SK-N-SH treated with all-trans-retinoic acid at 6 μM for 48 hours (cell line): ENCODE measurements at regions not wholly inside any gene's neighbourhood (a gene's known extent, or its start where the extent isn't known, plus 50 kb on each side); places are given as distances from the start of the nearest gene placed in this dataset.

Experiments
- ESRRG ChIP-seq: fragments of 250-450 bp; sonication (Bioruptor Pico); IDR thresholded peaks from 2 replicates; pipeline ENCODE4 v1.6.1; 2021; ENCODE audit warnings: mild to moderate bottlenecking
- RARB ChIP-seq: fragments of 250-450 bp; sonication (Bioruptor Pico); IDR thresholded peaks from 2 replicates; pipeline ENCODE4 v1.8.0; 2021; ENCODE audit warnings: mild to moderate bottlenecking, moderate library complexity
- SNAI2 ChIP-seq: fragments of 250-450 bp; sonication (Bioruptor Pico); IDR thresholded peaks from 2 replicates; pipeline ENCODE4 v1.5.0; 2020; ENCODE audit warnings: mild to moderate bottlenecking, moderate library complexity
- ZFP3 ChIP-seq: fragments of 250-450 bp; sonication (Bioruptor Pico); IDR thresholded peaks from 2 replicates; pipeline ENCODE4 v1.5.0; 2020; ENCODE audit warnings: mild to moderate bottlenecking, moderate library complexity
- ZFP30 ChIP-seq: fragments of 450-650 bp; formaldehyde crosslinking; IDR thresholded peaks from 2 replicates; pipeline ENCODE4 v1.5.0; 2022; ENCODE audit warnings: mild to moderate bottlenecking, moderate library complexity
- TF ChIP-seq, protein P1 (sequence below): fragments of 250-450 bp; sonication (Bioruptor Pico); IDR thresholded peaks from 2 replicates; pipeline ENCODE4 v1.5.1; 2021; ENCODE audit warnings: mild to moderate bottlenecking, moderate library complexity
- TF ChIP-seq, protein P2 (sequence below): fragments of 250-450 bp; sonication (Bioruptor Pico); IDR thresholded peaks from 2 replicates; pipeline ENCODE4 v1.8.0; 2020; ENCODE audit warnings: mild to moderate bottlenecking, moderate library complexity, borderline replicate concordance
- TF ChIP-seq, protein P3 (sequence below): fragments of 250-450 bp; sonication (Bioruptor Pico); IDR thresholded peaks from 2 replicates; pipeline ENCODE4 v1.8.0; 2021; ENCODE audit warnings: low read depth, mild to moderate bottlenecking, moderate library complexity, borderline replicate concordance

GRCh38 chr11:104652996-104653395, 245.3 kb downstream of the CASP12 start:
- TF ChIP-seq ZFP30 (no peak), RARB (CRISPR knock-in tag) (no peak), SNAI2 (CRISPR knock-in tag) (no peak), ZFP3 (CRISPR knock-in tag) (no peak), ESRRG (CRISPR knock-in tag) (no peak)
- TF ChIP-seq, protein P1, sequence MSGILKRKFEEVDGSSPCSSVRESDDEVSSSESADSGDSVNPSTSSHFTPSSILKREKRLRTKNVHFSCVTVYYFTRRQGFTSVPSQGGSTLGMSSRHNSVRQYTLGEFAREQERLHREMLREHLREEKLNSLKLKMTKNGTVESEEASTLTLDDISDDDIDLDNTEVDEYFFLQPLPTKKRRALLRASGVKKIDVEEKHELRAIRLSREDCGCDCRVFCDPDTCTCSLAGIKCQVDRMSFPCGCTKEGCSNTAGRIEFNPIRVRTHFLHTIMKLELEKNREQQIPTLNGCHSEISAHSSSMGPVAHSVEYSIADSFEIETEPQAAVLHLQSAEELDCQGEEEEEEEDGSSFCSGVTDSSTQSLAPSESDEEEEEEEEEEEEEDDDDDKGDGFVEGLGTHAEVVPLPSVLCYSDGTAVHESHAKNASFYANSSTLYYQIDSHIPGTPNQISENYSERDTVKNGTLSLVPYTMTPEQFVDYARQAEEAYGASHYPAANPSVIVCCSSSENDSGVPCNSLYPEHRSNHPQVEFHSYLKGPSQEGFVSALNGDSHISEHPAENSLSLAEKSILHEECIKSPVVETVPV, result no peak
- TF ChIP-seq, protein P2, sequence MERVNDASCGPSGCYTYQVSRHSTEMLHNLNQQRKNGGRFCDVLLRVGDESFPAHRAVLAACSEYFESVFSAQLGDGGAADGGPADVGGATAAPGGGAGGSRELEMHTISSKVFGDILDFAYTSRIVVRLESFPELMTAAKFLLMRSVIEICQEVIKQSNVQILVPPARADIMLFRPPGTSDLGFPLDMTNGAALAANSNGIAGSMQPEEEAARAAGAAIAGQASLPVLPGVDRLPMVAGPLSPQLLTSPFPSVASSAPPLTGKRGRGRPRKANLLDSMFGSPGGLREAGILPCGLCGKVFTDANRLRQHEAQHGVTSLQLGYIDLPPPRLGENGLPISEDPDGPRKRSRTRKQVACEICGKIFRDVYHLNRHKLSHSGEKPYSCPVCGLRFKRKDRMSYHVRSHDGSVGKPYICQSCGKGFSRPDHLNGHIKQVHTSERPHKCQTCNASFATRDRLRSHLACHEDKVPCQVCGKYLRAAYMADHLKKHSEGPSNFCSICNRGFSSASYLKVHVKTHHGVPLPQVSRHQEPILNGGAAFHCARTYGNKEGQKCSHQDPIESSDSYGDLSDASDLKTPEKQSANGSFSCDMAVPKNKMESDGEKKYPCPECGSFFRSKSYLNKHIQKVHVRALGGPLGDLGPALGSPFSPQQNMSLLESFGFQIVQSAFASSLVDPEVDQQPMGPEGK (CRISPR knock-in tag), result no peak
- TF ChIP-seq, protein P3, sequence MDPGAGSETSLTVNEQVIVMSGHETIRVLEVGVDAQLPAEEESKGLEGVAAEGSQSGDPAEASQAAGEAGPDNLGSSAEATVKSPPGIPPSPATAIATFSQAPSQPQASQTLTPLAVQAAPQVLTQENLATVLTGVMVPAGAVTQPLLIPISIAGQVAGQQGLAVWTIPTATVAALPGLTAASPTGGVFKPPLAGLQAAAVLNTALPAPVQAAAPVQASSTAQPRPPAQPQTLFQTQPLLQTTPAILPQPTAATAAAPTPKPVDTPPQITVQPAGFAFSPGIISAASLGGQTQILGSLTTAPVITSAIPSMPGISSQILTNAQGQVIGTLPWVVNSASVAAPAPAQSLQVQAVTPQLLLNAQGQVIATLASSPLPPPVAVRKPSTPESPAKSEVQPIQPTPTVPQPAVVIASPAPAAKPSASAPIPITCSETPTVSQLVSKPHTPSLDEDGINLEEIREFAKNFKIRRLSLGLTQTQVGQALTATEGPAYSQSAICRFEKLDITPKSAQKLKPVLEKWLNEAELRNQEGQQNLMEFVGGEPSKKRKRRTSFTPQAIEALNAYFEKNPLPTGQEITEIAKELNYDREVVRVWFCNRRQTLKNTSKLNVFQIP, result no peak
